ENCODE measurements at regions not wholly inside any gene's neighbourhood (a gene's known extent, or its start where the extent isn't known, plus 50 kb on each side); places are given as distances from the start of the nearest gene placed in this dataset.
"Not testable (repeated sequence)": the region's sequence is repeated elsewhere in the genome, so short reads cannot be mapped to it uniquely, and the experiment has no call there.

DNA sequence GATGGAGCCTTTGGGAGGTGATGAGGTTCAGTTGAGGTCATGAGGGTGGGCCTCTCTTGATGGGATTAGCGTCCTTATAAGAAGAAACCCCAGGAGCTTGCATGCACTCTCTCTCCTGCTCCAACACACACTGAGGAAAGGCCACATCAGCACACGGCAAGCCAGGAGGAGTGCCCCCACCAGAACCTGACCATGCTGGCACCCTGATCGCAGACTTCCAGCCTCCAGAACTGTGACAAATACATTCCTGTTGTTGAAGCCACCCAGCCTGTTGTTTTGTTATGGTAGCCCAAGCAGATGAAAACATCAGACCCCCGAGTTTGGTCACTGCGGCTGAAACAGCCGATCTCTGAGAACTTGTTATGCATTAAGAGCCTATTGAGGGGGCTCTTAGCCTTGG is 64.8 kb upstream of the SOD1 start:
- Histone ChIP-seq H3K9ac (ENCODE audit: low read length) (no peak overlapping the region), H3K27me3 (ENCODE audit: low read length) (no peaks in the 10 kb centered on the region), H4K20me1 (ENCODE audit: insufficient read depth, low read depth, low read length) (no peaks in the 10 kb centered on the region), H3K27ac (ENCODE audit: low read length) (no peak overlapping the region), H3K9me2 (replicated peaks; ENCODE audit: insufficient read depth, low read length) (no peaks in the 10 kb centered on the region), H3K36me3 (ENCODE audit: insufficient read depth, low read length) (no peaks in the 10 kb centered on the region), H3K9me3 (ENCODE audit: low read length) (no peaks in the 10 kb centered on the region), H3K4me3 (ENCODE audit: low read length) (no peak overlapping the region), H2AFZ (ENCODE audit: low read length) (no peak overlapping the region), H3K4me2 (ENCODE audit: low read depth, low read length, poor library complexity, severe bottlenecking) (no peak overlapping the region), H3K79me2 (ENCODE audit: low read length) (no peaks in the 10 kb centered on the region), H3K4me1 (ENCODE audit: low read length) (no peaks in the 10 kb centered on the region)
- DNase-seq = no peak

DNA sequence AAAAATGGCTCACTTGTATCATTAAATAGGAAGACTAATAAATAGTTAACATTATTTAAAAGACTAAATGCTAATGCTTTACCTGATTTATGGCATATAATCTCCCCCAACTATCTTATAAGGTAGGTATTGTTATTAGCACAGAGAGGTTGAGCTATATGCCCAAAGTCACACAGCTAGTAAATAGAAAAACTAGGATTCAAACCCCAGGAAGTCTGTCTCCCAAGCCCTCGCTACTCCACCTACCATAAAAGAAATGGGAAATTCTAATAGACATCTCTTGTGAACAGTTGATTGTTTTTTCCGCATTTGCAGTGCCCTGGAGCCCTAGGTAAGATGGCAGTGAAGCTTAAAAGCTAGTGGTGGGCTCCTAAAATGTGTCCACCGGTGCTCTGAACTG is 65.2 kb upstream of the SOD1 start:
- Histone ChIP-seq H3K9me2 (replicated peaks; ENCODE audit: insufficient read depth, low read length) (no peaks in the 10 kb centered on the region), H3K36me3 (ENCODE audit: insufficient read depth, low read length) (no peaks in the 10 kb centered on the region), H3K27me3 (ENCODE audit: low read length) (no peaks in the 10 kb centered on the region), H3K4me3 (ENCODE audit: low read length) (no peak overlapping the region), H3K27ac (ENCODE audit: low read length) (no peak overlapping the region), H3K9ac (ENCODE audit: low read length) (no peak overlapping the region), H3K4me2 (ENCODE audit: low read depth, low read length, poor library complexity, severe bottlenecking) (no peak overlapping the region), H2AFZ (ENCODE audit: low read length) (no peak overlapping the region), H3K9me3 (ENCODE audit: low read length) (no peaks in the 10 kb centered on the region), H4K20me1 (ENCODE audit: insufficient read depth, low read depth, low read length) (no peaks in the 10 kb centered on the region), H3K4me1 (ENCODE audit: low read length) (no peaks in the 10 kb centered on the region), H3K79me2 (ENCODE audit: low read length) (no peaks in the 10 kb centered on the region)
- no peak for DNase-seq

DNA sequence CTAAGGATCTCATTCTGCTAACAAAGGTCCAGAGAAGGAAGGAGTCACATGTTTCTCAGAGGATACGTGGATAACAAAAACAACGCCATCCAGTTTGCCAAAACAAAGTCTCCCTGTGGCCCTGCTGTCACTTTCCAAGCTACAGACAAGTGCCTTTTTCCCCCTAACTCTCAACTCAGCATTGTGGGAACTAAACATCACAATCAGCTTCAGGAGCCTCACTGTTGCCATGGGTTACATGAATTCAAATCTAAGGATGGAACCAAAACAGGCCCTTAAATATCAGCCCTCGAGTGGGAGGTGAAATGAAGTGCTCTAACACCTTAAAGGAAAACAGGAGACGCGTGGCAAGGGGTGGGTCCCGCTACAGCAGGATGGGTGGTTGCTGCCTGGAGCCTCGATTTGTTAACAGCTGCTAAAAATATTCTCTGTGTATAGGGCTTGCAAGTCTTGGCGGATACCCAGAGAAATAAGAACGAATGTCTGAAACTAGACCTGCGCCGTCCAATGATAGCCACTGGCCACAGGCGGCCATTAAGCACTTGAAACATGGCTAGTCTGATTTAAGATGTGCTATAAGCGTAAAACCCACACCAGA is 66.4 kb upstream of the SOD1 start:
- no peak overlapping the region for H2AFZ ChIP-seq (ENCODE audit: low read length)

DNA sequence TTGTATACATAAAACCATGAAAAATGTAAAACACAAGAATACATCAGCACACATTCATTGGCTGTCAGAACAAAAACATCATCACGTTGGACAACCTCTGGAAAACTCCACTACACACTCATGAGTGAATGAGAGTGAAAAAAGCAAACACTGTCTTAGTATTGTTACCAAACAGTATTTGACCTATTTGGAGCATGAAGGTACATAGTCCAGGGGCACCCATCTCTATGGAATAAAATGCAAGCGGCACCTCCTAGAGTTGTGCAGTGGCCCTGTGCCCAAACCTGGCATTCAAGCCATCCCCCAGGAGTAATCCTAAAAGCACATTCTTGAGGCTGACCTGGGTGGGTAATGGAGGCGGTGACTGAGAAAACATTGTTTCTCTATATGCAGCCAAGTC is 67.0 kb upstream of the SOD1 start:
- Histone ChIP-seq H3K79me2 (ENCODE audit: low read length) (no peaks in the 10 kb centered on the region), H3K4me1 (ENCODE audit: low read length) (no peaks in the 10 kb centered on the region), H3K36me3 (ENCODE audit: insufficient read depth, low read length) (no peaks in the 10 kb centered on the region), H2AFZ (ENCODE audit: low read length) (no peak overlapping the region), H3K9me2 (replicated peaks; ENCODE audit: insufficient read depth, low read length) (no peaks in the 10 kb centered on the region), H3K27me3 (ENCODE audit: low read length) (no peaks in the 10 kb centered on the region), H3K4me2 (ENCODE audit: low read depth, low read length, poor library complexity, severe bottlenecking) (no peak overlapping the region), H3K27ac (ENCODE audit: low read length) (no peak overlapping the region), H3K9me3 (ENCODE audit: low read length) (no peaks in the 10 kb centered on the region), H3K4me3 (ENCODE audit: low read length) (no peak overlapping the region), H3K9ac (ENCODE audit: low read length) (no peak overlapping the region), H4K20me1 (ENCODE audit: insufficient read depth, low read depth, low read length) (no peaks in the 10 kb centered on the region)
- DNase-seq = no peak

More for the DNA sequence above, 66.4 kb upstream of the SOD1 start:
- no peaks in the 10 kb centered on the region for H4K20me1 ChIP-seq (ENCODE audit: insufficient read depth, low read depth, low read length)
- no peaks in the 10 kb centered on the region for H3K9me2 ChIP-seq (replicated peaks; ENCODE audit: insufficient read depth, low read length)
- no peak overlapping the region for H3K27ac ChIP-seq (ENCODE audit: low read length)
- no peaks in the 10 kb centered on the region for H3K79me2 ChIP-seq (ENCODE audit: low read length)
- no peak overlapping the region for H3K4me2 ChIP-seq (ENCODE audit: low read depth, low read length, poor library complexity, severe bottlenecking)
- no peaks in the 10 kb centered on the region for H3K36me3 ChIP-seq (ENCODE audit: insufficient read depth, low read length)
- no peaks in the 10 kb centered on the region for H3K27me3 ChIP-seq (ENCODE audit: low read length)
- no peaks in the 10 kb centered on the region for H3K4me1 ChIP-seq (ENCODE audit: low read length)
- H3K9ac ChIP-seq (ENCODE audit: low read length) = no peak overlapping the region
- H3K9me3 ChIP-seq (ENCODE audit: low read length) = no peaks in the 10 kb centered on the region
- no peak for DNase-seq
- H3K4me3 ChIP-seq (ENCODE audit: low read length) = no peak overlapping the region

DNA sequence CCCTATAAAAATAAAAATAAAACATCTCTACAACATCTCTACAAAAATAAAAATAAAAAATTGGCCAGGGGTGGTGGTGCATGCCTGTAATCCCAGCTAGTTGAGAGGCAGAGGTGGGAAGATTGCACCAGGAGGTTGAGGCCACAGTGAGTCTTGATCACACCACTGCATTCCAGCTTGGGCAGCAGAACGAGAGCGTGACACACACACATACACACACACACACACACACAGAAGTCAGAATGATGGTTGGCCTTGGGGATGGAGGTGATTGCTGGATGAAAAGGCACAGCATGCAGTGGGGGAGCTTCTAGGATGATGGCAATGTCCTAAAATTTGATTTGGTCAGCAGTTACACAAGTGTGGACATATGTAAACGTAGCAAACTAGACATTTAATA is 69.7 kb upstream of the SOD1 start:
- H3K4me3 ChIP-seq (ENCODE audit: low read length) = no peak overlapping the region
- no peak for DNase-seq
- no peaks in the 10 kb centered on the region for H3K27me3 ChIP-seq (ENCODE audit: low read length)

DNA sequence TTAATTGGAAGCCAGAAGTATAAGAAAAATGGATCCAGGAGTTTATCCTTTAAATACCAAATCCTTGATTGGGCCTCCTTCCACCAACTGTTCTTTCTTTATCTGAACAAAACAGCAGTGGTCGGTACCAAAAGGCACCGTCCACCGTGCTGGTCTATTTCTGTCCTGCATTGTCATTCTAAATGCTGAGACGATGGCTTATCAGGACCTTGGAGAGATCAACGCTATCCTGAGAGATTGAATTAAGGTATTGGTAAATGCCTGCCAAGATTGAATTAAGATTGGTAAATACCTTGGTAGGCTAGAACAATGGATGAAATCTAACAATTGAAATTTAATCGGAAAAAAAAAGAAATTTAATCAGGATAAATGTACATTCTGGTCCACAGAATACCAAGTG is 73.4 kb upstream of the SOD1 start:
- no peak for DNase-seq
- H3K79me2 ChIP-seq (ENCODE audit: low read length) = no peaks in the 10 kb centered on the region
- H4K20me1 ChIP-seq (ENCODE audit: insufficient read depth, low read depth, low read length) = no peaks in the 10 kb centered on the region
- no peaks in the 10 kb centered on the region for H3K9me2 ChIP-seq (replicated peaks; ENCODE audit: insufficient read depth, low read length)
- H3K9me3 ChIP-seq (ENCODE audit: low read length) = no peaks in the 10 kb centered on the region
- H3K4me3 ChIP-seq (ENCODE audit: low read length) = no peak overlapping the region
- H3K9ac ChIP-seq (ENCODE audit: low read length) = no peak overlapping the region
- no peaks in the 10 kb centered on the region for H3K27me3 ChIP-seq (ENCODE audit: low read length)
- H3K4me1 ChIP-seq (ENCODE audit: low read length) = no peaks in the 10 kb centered on the region
- H3K36me3 ChIP-seq (ENCODE audit: insufficient read depth, low read length) = no peaks in the 10 kb centered on the region
- no peak overlapping the region for H2AFZ ChIP-seq (ENCODE audit: low read length)
- no peak overlapping the region for H3K27ac ChIP-seq (ENCODE audit: low read length)
- no peak overlapping the region for H3K4me2 ChIP-seq (ENCODE audit: low read depth, low read length, poor library complexity, severe bottlenecking)

More for the DNA sequence above, 69.7 kb upstream of the SOD1 start:
- Histone ChIP-seq H3K4me1 (ENCODE audit: low read length) (no peaks in the 10 kb centered on the region), H3K9me3 (ENCODE audit: low read length) (no peaks in the 10 kb centered on the region), H3K9me2 (replicated peaks; ENCODE audit: insufficient read depth, low read length) (no peaks in the 10 kb centered on the region), H3K36me3 (ENCODE audit: insufficient read depth, low read length) (no peaks in the 10 kb centered on the region), H2AFZ (ENCODE audit: low read length) (no peak overlapping the region), H3K9ac (ENCODE audit: low read length) (no peak overlapping the region), H3K27ac (ENCODE audit: low read length) (no peak overlapping the region), H3K4me2 (ENCODE audit: low read depth, low read length, poor library complexity, severe bottlenecking) (no peak overlapping the region), H3K79me2 (ENCODE audit: low read length) (no peaks in the 10 kb centered on the region), H4K20me1 (ENCODE audit: insufficient read depth, low read depth, low read length) (no peaks in the 10 kb centered on the region)

DNA sequence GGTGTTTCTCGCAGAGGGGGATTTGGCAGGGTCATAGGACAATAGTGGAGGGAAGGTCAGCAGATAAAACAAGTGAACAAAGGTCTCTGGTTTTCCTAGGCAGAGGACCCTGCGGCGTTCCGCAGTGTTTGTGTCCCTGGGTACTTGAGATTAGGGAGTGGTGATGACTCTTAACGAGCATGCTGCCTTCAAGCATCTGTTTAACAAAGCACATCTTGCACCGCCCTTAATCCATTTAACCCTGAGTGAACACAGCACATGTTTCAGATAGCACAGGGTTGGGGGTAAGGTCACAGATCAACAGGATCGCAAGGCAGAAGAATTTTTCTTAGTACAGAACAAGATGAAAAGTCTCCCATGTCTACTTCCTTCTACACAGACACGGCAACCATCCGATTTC is 75.6 kb upstream of the SOD1 start:
- not testable (repeated sequence) for DNase-seq; H4K20me1 ChIP-seq (ENCODE audit: insufficient read depth, low read depth, low read length); H3K36me3 ChIP-seq (ENCODE audit: insufficient read depth, low read length); H3K4me1 ChIP-seq (ENCODE audit: low read length); H3K4me3 ChIP-seq (ENCODE audit: low read length); H3K27ac ChIP-seq (ENCODE audit: low read length); H3K27me3 ChIP-seq (ENCODE audit: low read length); H3K9ac ChIP-seq (ENCODE audit: low read length); H3K79me2 ChIP-seq (ENCODE audit: low read length); H3K9me2 ChIP-seq (replicated peaks; ENCODE audit: insufficient read depth, low read length); H3K9me3 ChIP-seq (ENCODE audit: low read length); H2AFZ ChIP-seq (ENCODE audit: low read length); H3K4me2 ChIP-seq (ENCODE audit: low read depth, low read length, poor library complexity, severe bottlenecking)

DNA sequence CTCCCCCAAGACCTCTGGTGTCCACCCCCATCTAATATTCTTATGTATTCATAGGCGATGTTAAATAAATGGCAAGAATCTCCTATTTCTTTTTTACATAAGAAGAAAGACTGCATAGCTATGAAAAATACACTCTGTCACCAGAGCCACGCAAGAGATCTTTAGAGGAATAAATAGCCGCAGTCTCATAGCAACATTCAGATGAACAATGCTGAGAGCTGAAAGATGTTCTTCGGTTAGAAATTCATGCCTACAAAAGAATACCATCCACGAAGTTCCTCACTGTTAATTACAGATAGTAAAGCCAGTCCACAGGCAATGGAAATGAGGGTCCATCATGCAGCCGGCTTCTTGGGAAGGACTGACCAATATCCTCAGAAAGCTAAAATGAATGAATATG is 76.0 kb upstream of the SOD1 start:
- H3K4me2 ChIP-seq (ENCODE audit: low read depth, low read length, poor library complexity, severe bottlenecking) = no peak overlapping the region
- H3K36me3 ChIP-seq (ENCODE audit: insufficient read depth, low read length) = no peaks in the 10 kb centered on the region
- no peaks in the 10 kb centered on the region for H3K9me3 ChIP-seq (ENCODE audit: low read length)
- DNase-seq = no peak
- no peaks in the 10 kb centered on the region for H3K79me2 ChIP-seq (ENCODE audit: low read length)
- no peaks in the 10 kb centered on the region for H3K27me3 ChIP-seq (ENCODE audit: low read length)
- H3K9me2 ChIP-seq (replicated peaks; ENCODE audit: insufficient read depth, low read length) = no peaks in the 10 kb centered on the region
- H3K9ac ChIP-seq (ENCODE audit: low read length) = no peak overlapping the region
- H3K4me1 ChIP-seq (ENCODE audit: low read length) = no peaks in the 10 kb centered on the region
- H2AFZ ChIP-seq (ENCODE audit: low read length) = no peak overlapping the region
- H3K4me3 ChIP-seq (ENCODE audit: low read length) = no peak overlapping the region
- no peak overlapping the region for H3K27ac ChIP-seq (ENCODE audit: low read length)
- H4K20me1 ChIP-seq (ENCODE audit: insufficient read depth, low read depth, low read length) = no peaks in the 10 kb centered on the region

DNA sequence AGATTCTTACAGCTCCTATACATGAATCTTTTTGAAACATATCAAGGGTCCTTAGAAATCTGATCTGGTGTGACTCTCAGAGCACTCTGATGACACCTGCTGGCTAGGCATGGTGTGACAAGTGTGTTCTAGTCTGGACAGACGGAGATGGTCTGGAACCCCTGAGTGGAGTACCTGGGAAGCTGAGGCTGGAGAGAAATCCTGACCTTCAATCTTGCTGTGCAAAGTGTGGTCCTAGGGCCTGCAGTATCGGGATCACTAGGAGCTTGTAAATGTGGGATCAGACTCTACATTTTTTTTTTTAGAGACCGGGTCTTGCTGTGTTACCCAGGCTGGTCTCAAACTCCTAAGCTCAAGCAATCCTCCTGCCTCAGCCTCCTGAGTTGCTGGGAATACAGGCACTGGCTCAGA is 78.6 kb upstream of the SOD1 start:
- DNase-seq = peak; percentile 90
- no peaks in the 10 kb centered on the region for H4K20me1 ChIP-seq (ENCODE audit: insufficient read depth, low read depth, low read length)
- no peaks in the 10 kb centered on the region for H3K27me3 ChIP-seq (ENCODE audit: low read length)
- H3K27ac ChIP-seq (ENCODE audit: low read length) = no peak overlapping the region
- no peaks in the 10 kb centered on the region for H3K9me2 ChIP-seq (replicated peaks; ENCODE audit: insufficient read depth, low read length)
- no peaks in the 10 kb centered on the region for H3K9me3 ChIP-seq (ENCODE audit: low read length)
- no peak overlapping the region for H3K4me3 ChIP-seq (ENCODE audit: low read length)
- H3K36me3 ChIP-seq (ENCODE audit: insufficient read depth, low read length) = no peaks in the 10 kb centered on the region
- no peaks in the 10 kb centered on the region for H3K79me2 ChIP-seq (ENCODE audit: low read length)
- no peaks in the 10 kb centered on the region for H3K4me1 ChIP-seq (ENCODE audit: low read length)
- no peak overlapping the region for H3K4me2 ChIP-seq (ENCODE audit: low read depth, low read length, poor library complexity, severe bottlenecking)
- H2AFZ ChIP-seq (ENCODE audit: low read length) = no peak overlapping the region
- H3K9ac ChIP-seq (ENCODE audit: low read length) = no peak overlapping the region
